AG04450 (cell line): ENCODE measurements at regions not wholly inside any gene's neighbourhood (a gene's known extent, or its start where the extent isn't known, plus 50 kb on each side); places are given as distances from the start of the nearest gene placed in this dataset.

Experiments used
- CTCF ChIA-PET: fragments of 300-600, 350-600 bp; formaldehyde crosslinking; extraction: SDS; loops from one replicate; lab custom pipeline; 2022; ENCODE audit warnings: antibody characterized with exemption, inconsistent platforms; lab: Charles Lee
- POLR2A ChIA-PET: fragments of 350-600 bp; formaldehyde crosslinking; extraction: SDS; loops from one replicate; lab custom pipeline; 2021; ENCODE audit warnings: antibody characterized with exemption, inconsistent platforms; lab: Yijun Ruan, JAX
- DNase-seq: peaks from one replicate; pipeline ENCODE4 v3.0.0-alpha.2; 2011; ENCODE audit warnings: low read depth, low spot score
- H3K27ac ChIP-seq: one replicate; pipeline ENCODE4 v1.5.1; 2012; ENCODE audit warnings: low read depth, low read length, control low read depth
- H3K27me3 ChIP-seq: one replicate; pipeline ENCODE4 v1.6.0; 2012; ENCODE audit warnings: low read length; ENCODE audit not compliant: control insufficient read depth, insufficient read depth
- H3K4me3 ChIP-seq: 2 replicates; pipeline ENCODE4 v1.5.1; 2011; ENCODE audit warnings: mild to moderate bottlenecking, low read depth, low read length, control low read depth
- H3K9me3 ChIP-seq: 2 replicates; pipeline ENCODE4 v1.5.1; 2012; ENCODE audit warnings: low read length; ENCODE audit not compliant: control insufficient read depth, insufficient read depth
- CTCF ChIP-seq: IDR thresholded peaks from 2 replicates; pipeline ENCODE4 v1.5.1; 2011; ENCODE audit warnings: low read depth, low read length, control low read depth, inconsistent platforms

GRCh38 chr5:74946471-74946870 is 80.3 kb upstream of the FAM169A start:
- CTCF ChIA-PET, result no interaction called here
- no peak overlapping the region for H3K4me3 ChIP-seq
- H3K9me3 ChIP-seq, result no peaks in the 10 kb centered on the region
- POLR2A ChIA-PET, result no interaction called here
- no peak for TF ChIP-seq CTCF
- no peak overlapping the region for H3K27ac ChIP-seq
- no peaks in the 10 kb centered on the region for H3K27me3 ChIP-seq
- DNase-seq, result no peak

GRCh38 chr5:74945561-74946165 is 79.5 kb upstream of the FAM169A start:
- TF ChIP-seq CTCF, result no peak
- ChIA-PET CTCF (interaction anchor here (0.7 kb wide), 1 partner anchor 141 kb away, joined by 4 read pairs; no protein-coding TSS in a partner anchor), POLR2A (no interaction called here)
- Histone ChIP-seq H3K27me3 (no peaks in the 10 kb centered on the region), H3K4me3 (no peak overlapping the region), H3K9me3 (no peaks in the 10 kb centered on the region), H3K27ac (no peak overlapping the region)
- no peak for DNase-seq

DNA sequence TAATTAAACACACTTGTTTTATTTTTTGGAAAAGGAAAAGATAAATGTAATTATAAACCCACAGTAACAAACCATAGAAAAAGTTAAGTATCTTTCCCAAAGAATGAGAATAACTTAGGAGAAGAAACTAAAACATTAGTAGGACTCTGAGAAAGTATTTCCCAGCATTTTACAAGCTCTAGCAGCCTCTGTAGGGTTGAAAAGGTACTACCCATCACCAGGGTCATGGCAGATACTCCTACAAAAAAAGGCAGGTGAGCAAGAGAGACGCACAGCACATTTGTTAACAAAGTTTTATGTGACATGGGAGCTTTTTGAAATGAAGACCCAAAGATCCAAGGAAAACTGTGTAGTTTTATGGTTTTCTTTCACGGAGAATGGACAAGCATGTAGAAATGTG is 77.7 kb upstream of the FAM169A start:
- DNase-seq, result no peak
- Histone ChIP-seq H3K27ac (no peak overlapping the region), H3K4me3 (no peak overlapping the region), H3K27me3 (no peaks in the 10 kb centered on the region), H3K9me3 (no peaks in the 10 kb centered on the region)
- peak; percentile 45 for TF ChIP-seq CTCF
- CTCF ChIA-PET, result no interaction called here
- POLR2A ChIA-PET, result no interaction called here

GRCh38 chr5:74942622-74943286 is 76.6 kb upstream of the FAM169A start:
- no peak overlapping the region for H3K4me3 ChIP-seq
- CTCF ChIA-PET, result no interaction called here

More at GRCh38 chr5:74942622-74943286, 76.6 kb upstream of the FAM169A start:
- DNase-seq, result no peak
- Histone ChIP-seq H3K27me3 (no peaks in the 10 kb centered on the region), H3K9me3 (no peaks in the 10 kb centered on the region), H3K27ac (no peak overlapping the region)
- no peak for TF ChIP-seq CTCF
- POLR2A ChIA-PET, result no interaction called here
